ENCODE measurements at regions not wholly inside any gene's neighbourhood (a gene's known extent, or its start where the extent isn't known, plus 50 kb on each side); places are given as distances from the start of the nearest gene placed in this dataset.

GRCh38 chr6:169913096-169913638 lies 161.7 kb downstream of the ERMARD start:
- FAIRE-seq (no peak), DNase-seq (ENCODE audit: extremely low spot score, insufficient read length, low read depth) (no peak)

DNA sequence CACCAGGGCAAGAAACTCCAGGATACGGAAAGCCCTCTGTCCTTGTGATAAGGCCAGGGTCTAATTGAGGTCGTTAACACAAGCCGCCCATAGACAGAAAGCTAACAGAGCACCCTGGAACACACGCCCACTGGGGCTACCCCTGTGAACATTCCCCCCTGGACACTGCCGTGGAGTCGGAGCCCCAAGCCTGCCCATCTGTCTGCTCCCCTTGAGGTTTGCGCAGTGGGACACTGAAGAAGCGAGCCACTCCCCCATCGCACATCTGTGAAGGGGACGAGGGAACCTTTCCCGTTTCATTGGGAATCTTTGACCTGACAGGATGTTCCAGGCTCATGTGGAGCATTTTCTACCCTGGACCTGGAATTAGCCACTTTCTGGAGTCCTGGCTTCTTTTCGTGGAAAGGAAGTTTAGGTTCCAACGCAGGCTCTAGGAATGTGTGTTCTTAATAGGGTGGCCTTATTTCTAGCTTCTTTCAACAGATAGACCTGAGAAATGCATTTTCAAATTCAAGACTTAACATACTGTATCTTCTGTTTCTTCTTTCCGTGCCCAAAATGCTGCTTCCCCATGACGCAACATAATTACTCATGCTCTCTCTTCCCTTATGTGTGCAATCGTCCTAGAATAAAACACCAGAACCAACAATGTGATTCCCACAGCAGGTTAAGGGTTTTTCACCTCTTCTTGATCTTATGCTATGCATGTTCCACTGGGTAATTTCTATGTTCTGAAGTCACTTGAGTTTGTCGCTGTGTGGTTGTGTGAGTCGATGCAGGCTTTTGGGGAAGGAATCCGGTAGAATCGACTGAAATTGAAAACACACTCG lies 161.1 kb downstream of the ERMARD start:
- FAIRE-seq (no peak), DNase-seq (ENCODE audit: extremely low spot score, insufficient read length, low read depth) (no peak)

DNA sequence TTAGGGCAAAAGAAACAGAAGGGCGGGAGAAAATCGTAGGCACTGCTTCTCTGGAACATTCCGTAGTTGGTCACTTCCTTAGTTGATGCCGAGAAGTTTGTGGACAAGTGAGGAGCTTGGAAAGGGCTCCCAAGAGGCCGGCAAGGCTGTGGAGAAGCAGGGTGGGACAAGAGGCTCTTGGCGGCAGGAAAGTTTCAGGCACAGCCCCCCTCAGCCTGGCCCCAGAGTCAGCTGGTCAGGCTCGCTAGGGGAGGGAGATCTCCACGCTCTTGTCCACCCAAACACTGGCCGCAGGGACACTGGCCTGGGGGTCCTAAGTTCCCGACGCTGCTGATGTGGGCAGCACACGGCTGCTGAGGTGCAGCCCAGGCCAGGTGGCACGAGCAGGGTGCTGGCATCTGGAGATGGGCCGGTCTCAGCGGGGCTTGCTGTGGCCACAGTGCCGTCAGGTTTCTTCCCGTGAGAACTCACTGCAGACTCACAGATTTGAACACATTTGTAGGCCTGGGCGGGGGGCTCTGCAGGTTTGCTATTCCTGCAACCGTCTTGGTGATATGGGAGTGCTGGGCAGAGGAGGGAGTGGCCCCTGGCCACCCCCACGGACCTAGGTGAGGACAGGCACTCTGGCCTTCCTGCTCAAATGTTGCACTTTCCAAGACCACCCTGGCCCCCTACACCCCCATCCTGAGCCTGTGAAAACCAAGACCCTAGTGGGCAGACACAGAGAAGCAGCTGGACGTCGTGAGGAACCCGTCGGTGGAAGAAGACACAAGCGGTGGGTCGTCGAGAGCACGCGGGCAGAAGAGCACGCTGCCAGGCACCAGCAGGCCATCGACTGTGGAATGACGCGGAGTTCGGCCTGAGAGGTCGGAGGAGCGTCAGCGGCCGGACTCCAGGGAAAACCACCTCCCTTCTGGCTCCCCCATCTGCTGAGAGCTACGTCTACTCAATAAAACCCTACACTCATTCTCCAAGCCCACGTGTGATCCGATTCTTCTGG lies 160.1 kb downstream of the ERMARD start:
- no peak for DNase-seq (ENCODE audit: extremely low spot score, insufficient read length, low read depth)

DNA sequence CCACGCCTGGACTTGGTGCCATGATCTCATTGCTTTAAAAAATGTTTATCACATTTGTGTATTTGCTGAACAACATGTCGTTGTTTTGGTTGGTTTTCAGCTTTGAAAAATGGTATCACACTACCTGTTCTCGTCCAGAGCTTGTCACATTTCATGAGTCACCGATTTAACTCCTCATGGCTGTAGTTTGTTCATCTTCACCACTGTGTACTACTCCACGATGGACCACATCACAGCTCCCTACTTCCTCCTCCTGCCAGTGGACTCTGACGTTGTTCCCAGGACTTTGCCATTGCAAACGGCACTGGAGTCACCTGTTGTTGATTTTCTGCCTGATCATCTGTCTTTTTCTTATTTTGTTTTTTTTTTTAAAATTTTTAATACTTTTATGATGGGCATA lies 157.7 kb downstream of the ERMARD start:
- DNase-seq (ENCODE audit: extremely low spot score, insufficient read length, low read depth) = no peak
- FAIRE-seq = no peak

More for the DNA sequence above, 160.1 kb downstream of the ERMARD start:
- no peak for FAIRE-seq

DNA sequence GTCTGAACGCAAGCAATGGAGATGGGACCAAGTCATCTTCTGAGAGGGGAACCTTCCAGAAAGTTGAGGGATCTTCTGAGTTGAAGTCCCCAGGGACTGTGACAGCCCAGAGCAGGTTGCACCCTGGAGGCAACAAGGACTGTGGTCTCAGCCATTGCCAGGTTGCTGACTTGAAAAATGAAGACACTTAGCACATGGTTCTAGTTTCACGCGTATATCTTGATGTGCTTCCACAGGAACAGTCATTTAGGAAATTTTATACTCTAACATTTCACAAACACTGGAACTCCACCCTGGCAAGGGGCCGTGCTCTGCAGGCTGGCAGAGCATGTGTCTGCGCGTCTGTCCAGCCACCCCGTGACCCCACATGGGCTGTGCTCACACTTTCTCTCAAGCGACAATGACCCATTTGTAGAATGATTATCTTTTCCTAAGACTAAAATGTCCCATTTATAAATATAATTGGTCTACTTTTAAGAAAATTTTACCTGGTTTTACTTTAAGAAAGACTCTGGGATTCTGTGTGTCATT lies 157.0 kb downstream of the ERMARD start:
- DNase-seq (ENCODE audit: extremely low spot score, insufficient read length, low read depth) = no peak
- no peak for FAIRE-seq

DNA sequence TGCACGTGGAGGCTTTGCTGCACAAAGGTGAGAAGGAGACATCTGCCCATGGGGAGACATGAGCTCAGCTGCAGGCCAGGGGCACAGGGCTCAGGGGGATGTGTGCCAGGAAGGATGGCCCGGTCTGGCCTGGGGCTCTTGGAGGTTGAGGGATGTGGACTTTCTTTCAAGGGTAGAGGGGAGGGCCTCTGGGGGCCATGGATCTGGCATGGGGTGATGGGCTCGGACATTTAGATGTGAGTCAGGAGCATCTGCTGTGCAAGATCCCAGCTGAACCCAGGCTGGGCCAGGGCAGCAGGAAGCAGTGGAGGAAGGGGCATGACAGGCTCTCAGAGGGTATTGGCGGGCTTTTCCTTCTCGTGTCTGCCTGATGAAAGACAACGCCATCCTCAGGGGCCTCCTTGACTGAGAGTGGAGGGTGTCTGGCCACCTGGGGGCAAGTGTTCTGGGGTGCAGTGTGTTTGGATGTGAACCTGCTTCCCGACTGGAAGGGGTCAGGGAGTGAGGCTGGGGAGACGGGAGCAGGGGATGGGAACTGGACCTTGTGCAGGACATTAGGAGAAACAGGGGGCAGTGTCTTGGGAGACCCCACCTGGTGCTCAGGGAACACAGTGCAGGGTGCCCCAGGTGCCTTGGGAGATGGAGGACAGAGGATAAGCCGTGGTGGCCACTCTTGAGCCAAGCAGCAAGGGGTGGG lies 156.1 kb downstream of the ERMARD start:
- DNase-seq (ENCODE audit: extremely low spot score, insufficient read length, low read depth) (no peak), FAIRE-seq (no peak)

GRCh38 chr6:169906688-169907418 lies 155.4 kb downstream of the ERMARD start:
- DNase-seq (ENCODE audit: extremely low spot score, insufficient read length, low read depth) (no peak), FAIRE-seq (no peak)

DNA sequence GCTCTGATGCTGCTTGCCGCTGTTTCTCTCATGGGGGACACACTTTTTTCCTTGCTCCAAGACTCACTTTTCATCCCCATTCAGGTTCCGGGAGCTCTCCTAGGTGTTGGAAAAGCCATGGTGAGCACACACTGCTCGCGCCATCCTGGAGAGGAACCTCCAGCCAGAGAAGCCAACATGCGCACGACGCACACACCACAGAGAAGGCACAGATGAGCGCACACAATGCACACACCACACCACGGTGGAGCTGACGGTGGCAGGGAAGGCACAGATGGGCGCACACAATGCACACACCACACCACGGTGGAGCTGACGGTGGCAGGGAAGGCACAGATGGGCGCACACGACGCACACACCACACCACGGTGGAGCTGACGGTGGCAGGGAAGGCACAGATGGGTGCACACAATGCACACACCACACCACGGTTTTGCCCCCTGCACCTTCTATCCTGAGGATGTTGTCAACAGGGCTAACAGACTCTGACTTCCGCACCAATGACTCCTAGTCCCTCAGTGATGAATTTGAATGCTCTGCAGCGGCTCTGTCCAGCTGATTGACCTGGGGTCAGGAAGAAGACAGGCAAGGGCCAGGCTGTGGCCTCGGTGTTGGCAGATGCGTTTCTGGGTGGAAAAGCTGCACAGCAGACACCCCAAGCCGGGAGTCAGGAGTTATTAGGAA lies 154.7 kb downstream of the ERMARD start:
- DNase-seq (ENCODE audit: extremely low spot score, insufficient read length, low read depth) (no peak), FAIRE-seq (no peak)

GRCh38 chr6:169905041-169905807 lies 153.8 kb downstream of the ERMARD start:
- no peak for FAIRE-seq
- DNase-seq (ENCODE audit: extremely low spot score, insufficient read length, low read depth) = no peak

GRCh38 chr6:169904051-169904922 lies 152.9 kb downstream of the ERMARD start:
- FAIRE-seq = no peak
- no peak for DNase-seq (ENCODE audit: extremely low spot score, insufficient read length, low read depth)

- no peak for FAIRE-seq
Observed at GRCh38 chr6:169903122-169903521, 151.7 kb downstream of the ERMARD start.

GRCh38 chr6:169902604-169903003 lies 151.2 kb downstream of the ERMARD start:
- DNase-seq (ENCODE audit: extremely low spot score, insufficient read length, low read depth) = no peak

More at GRCh38 chr6:169903122-169903521, 151.7 kb downstream of the ERMARD start:
- DNase-seq (ENCODE audit: extremely low spot score, insufficient read length, low read depth) = no peak

GRCh38 chr6:169902070-169902469 lies 150.6 kb downstream of the ERMARD start:
- no peak for FAIRE-seq

More at GRCh38 chr6:169902604-169903003, 151.2 kb downstream of the ERMARD start:
- no peak for FAIRE-seq

GRCh38 chr6:169899481-169900145 lies 148.2 kb downstream of the ERMARD start:
- no peak for FAIRE-seq
- no peak for DNase-seq (ENCODE audit: extremely low spot score, insufficient read length, low read depth)

More at GRCh38 chr6:169902070-169902469, 150.6 kb downstream of the ERMARD start:
- DNase-seq (ENCODE audit: extremely low spot score, insufficient read length, low read depth) = no peak

GRCh38 chr6:169898788-169899480 lies 147.5 kb downstream of the ERMARD start:
- FAIRE-seq = no peak
- no peak for DNase-seq (ENCODE audit: extremely low spot score, insufficient read length, low read depth)
